Activated T-cell treated with anti-CD3 and anti-CD28 coated beads, Interleukin-2, amount 50 U/mL, for 4 hours (primary cell): ENCODE measurements at regions not wholly inside any gene's neighbourhood (a gene's known extent, or its start where the extent isn't known, plus 50 kb on each side); places are given as distances from the start of the nearest gene placed in this dataset.
"Not testable (repeated sequence)": the region's sequence is repeated elsewhere in the genome, so short reads cannot be mapped to it uniquely, and the experiment has no call there.

Source experiments
- ATAC-seq, 2 donors: fragments of 200-7000 bp; cut with Tn5 transposase; one replicate each; pipeline ENCODE4 v1.10.0; 2021
- DNase-seq: peaks from one replicate; pipeline ENCODE4 v3.0.0-alpha.2; 2020
- H3K27me3 Mint-ChIP-seq: one replicate; pipeline ENCODE4 v1.8.0; 2021; ENCODE audit warnings: low read depth, mixed read lengths
- H3K36me3 Mint-ChIP-seq: one replicate; pipeline ENCODE4 v1.8.0; 2022; ENCODE audit warnings: mixed read lengths; ENCODE audit not compliant: insufficient read depth
- H3K4me1 Mint-ChIP-seq: one replicate; pipeline ENCODE4 v1.8.0; 2021; ENCODE audit warnings: low read depth, mixed read lengths
- H3K4me3 Mint-ChIP-seq: one replicate; pipeline ENCODE4 v1.8.0; 2021; ENCODE audit warnings: mild to moderate bottlenecking, moderate library complexity, mixed read lengths
- H3K9me3 Mint-ChIP-seq: one replicate; pipeline ENCODE4 v1.8.0; 2021; ENCODE audit warnings: mixed read lengths

- Mint-ChIP-seq H3K27me3 (no peaks in the 10 kb centered on the region), H3K4me3 (no peak overlapping the region)
- ATAC-seq: no peak
These were observed 385.6 kb upstream of the ST8SIA4 start for GRCh38 chr5:101288633-101289032.

GRCh38 chr5:101284736-101285375 lies 381.8 kb upstream of the ST8SIA4 start:
- ATAC-seq: no peak

More at GRCh38 chr5:101288633-101289032, 385.6 kb upstream of the ST8SIA4 start:
- no peaks in the 10 kb centered on the region for H3K9me3 Mint-ChIP-seq
- H3K4me1 Mint-ChIP-seq: no peaks in the 10 kb centered on the region
- no peak for DNase-seq
- no peaks in the 10 kb centered on the region for H3K36me3 Mint-ChIP-seq

GRCh38 chr5:101283938-101284337 lies 380.9 kb upstream of the ST8SIA4 start:
- not testable (repeated sequence) for H3K4me1 Mint-ChIP-seq, ATAC-seq, H3K9me3 Mint-ChIP-seq, H3K27me3 Mint-ChIP-seq, H3K36me3 Mint-ChIP-seq, DNase-seq, H3K4me3 Mint-ChIP-seq

More at GRCh38 chr5:101284736-101285375, 381.8 kb upstream of the ST8SIA4 start:
- no peak overlapping the region for H3K4me3 Mint-ChIP-seq
- H3K36me3 Mint-ChIP-seq: no peaks in the 10 kb centered on the region
- H3K9me3 Mint-ChIP-seq: no peaks in the 10 kb centered on the region
- no peak for DNase-seq
- no peaks in the 10 kb centered on the region for H3K27me3 Mint-ChIP-seq
- no peaks in the 10 kb centered on the region for H3K4me1 Mint-ChIP-seq

GRCh38 chr5:101278917-101279316 lies 375.8 kb upstream of the ST8SIA4 start:
- Mint-ChIP-seq H3K4me1 (no peaks in the 10 kb centered on the region), H3K36me3 (no peaks in the 10 kb centered on the region), H3K4me3 (no peak overlapping the region), H3K27me3 (no peaks in the 10 kb centered on the region), H3K9me3 (no peaks in the 10 kb centered on the region)
- no peak for DNase-seq
- ATAC-seq: no peak

- Mint-ChIP-seq H3K9me3 (no peaks in the 10 kb centered on the region), H3K27me3 (no peaks in the 10 kb centered on the region), H3K36me3 (no peaks in the 10 kb centered on the region), H3K4me3 (no peak overlapping the region), H3K4me1 (no peaks in the 10 kb centered on the region)
- DNase-seq: no peak
- ATAC-seq: no peak
These were observed 375.1 kb upstream of the ST8SIA4 start for GRCh38 chr5:101278011-101278687.

GRCh38 chr5:101271945-101272344 lies 368.9 kb upstream of the ST8SIA4 start:
- DNase-seq (no peak), ATAC-seq (no peak)
- no peaks in the 10 kb centered on the region for H3K36me3 Mint-ChIP-seq
- no peak overlapping the region for H3K4me3 Mint-ChIP-seq
- H3K9me3 Mint-ChIP-seq: no peaks in the 10 kb centered on the region
- no peaks in the 10 kb centered on the region for H3K27me3 Mint-ChIP-seq
- no peaks in the 10 kb centered on the region for H3K4me1 Mint-ChIP-seq

GRCh38 chr5:101271416-101271815 lies 368.3 kb upstream of the ST8SIA4 start:
- ATAC-seq: no peak
- H3K4me1 Mint-ChIP-seq: no peaks in the 10 kb centered on the region
- DNase-seq: no peak
- H3K4me3 Mint-ChIP-seq: no peak overlapping the region
- H3K9me3 Mint-ChIP-seq: no peaks in the 10 kb centered on the region
- H3K36me3 Mint-ChIP-seq: no peaks in the 10 kb centered on the region
- H3K27me3 Mint-ChIP-seq: no peaks in the 10 kb centered on the region

GRCh38 chr5:101260857-101261256 lies 357.8 kb upstream of the ST8SIA4 start:
- H3K9me3 Mint-ChIP-seq: peaks cover 4% of the 10 kb centered on the region
- DNase-seq: no peak
- no peaks in the 10 kb centered on the region for H3K27me3 Mint-ChIP-seq
- H3K36me3 Mint-ChIP-seq: no peaks in the 10 kb centered on the region
- no peak for ATAC-seq
- no peak overlapping the region for H3K4me3 Mint-ChIP-seq
- no peaks in the 10 kb centered on the region for H3K4me1 Mint-ChIP-seq

- H3K27me3 Mint-ChIP-seq: no peaks in the 10 kb centered on the region
These were observed 350.0 kb upstream of the ST8SIA4 start for GRCh38 chr5:101253096-101253495.

GRCh38 chr5:101244621-101245020 lies 341.5 kb upstream of the ST8SIA4 start:
- DNase-seq: no peak
- Mint-ChIP-seq H3K36me3 (no peaks in the 10 kb centered on the region), H3K4me1 (no peaks in the 10 kb centered on the region), H3K27me3 (peaks cover 7% of the 10 kb centered on the region), H3K4me3 (no peak overlapping the region), H3K9me3 (peaks cover 10% of the 10 kb centered on the region)
- no peak for ATAC-seq

More at GRCh38 chr5:101253096-101253495, 350.0 kb upstream of the ST8SIA4 start:
- no peaks in the 10 kb centered on the region for H3K4me1 Mint-ChIP-seq
- H3K4me3 Mint-ChIP-seq: no peak overlapping the region
- DNase-seq: no peak
- no peaks in the 10 kb centered on the region for H3K36me3 Mint-ChIP-seq
- H3K9me3 Mint-ChIP-seq: peaks cover under 1% of the 10 kb centered on the region
- ATAC-seq: no peak

- DNase-seq: no peak
- ATAC-seq: no peak
These were observed 309.9 kb upstream of the ST8SIA4 start for GRCh38 chr5:101212942-101213514.

GRCh38 chr5:101206534-101206933 lies 303.5 kb upstream of the ST8SIA4 start:
- no peak for DNase-seq
- Mint-ChIP-seq H3K4me3 (no peak overlapping the region), H3K27me3 (no peaks in the 10 kb centered on the region), H3K4me1 (no peaks in the 10 kb centered on the region), H3K36me3 (no peaks in the 10 kb centered on the region), H3K9me3 (no peaks in the 10 kb centered on the region)
- ATAC-seq: no peak

More at GRCh38 chr5:101212942-101213514, 309.9 kb upstream of the ST8SIA4 start:
- H3K4me1 Mint-ChIP-seq: no peaks in the 10 kb centered on the region
- no peak overlapping the region for H3K4me3 Mint-ChIP-seq
- no peaks in the 10 kb centered on the region for H3K27me3 Mint-ChIP-seq
- H3K36me3 Mint-ChIP-seq: no peaks in the 10 kb centered on the region
- H3K9me3 Mint-ChIP-seq: no peaks in the 10 kb centered on the region

GRCh38 chr5:101205065-101205464 lies 302.0 kb upstream of the ST8SIA4 start:
- H3K4me1 Mint-ChIP-seq, H3K4me3 Mint-ChIP-seq, H3K9me3 Mint-ChIP-seq, DNase-seq, H3K36me3 Mint-ChIP-seq, ATAC-seq, H3K27me3 Mint-ChIP-seq: not testable (repeated sequence)

GRCh38 chr5:101180365-101180764 lies 277.3 kb upstream of the ST8SIA4 start:
- not testable (repeated sequence) for H3K4me1 Mint-ChIP-seq, H3K4me3 Mint-ChIP-seq

GRCh38 chr5:101176605-101177004 lies 273.5 kb upstream of the ST8SIA4 start:
- no peaks in the 10 kb centered on the region for H3K4me1 Mint-ChIP-seq
- H3K9me3 Mint-ChIP-seq: no peaks in the 10 kb centered on the region
- ATAC-seq (no peak), DNase-seq (no peak)
- no peak overlapping the region for H3K4me3 Mint-ChIP-seq
- H3K36me3 Mint-ChIP-seq: no peaks in the 10 kb centered on the region
- no peaks in the 10 kb centered on the region for H3K27me3 Mint-ChIP-seq

More at GRCh38 chr5:101180365-101180764, 277.3 kb upstream of the ST8SIA4 start:
- not testable (repeated sequence) for ATAC-seq, H3K27me3 Mint-ChIP-seq, H3K9me3 Mint-ChIP-seq, H3K36me3 Mint-ChIP-seq, DNase-seq
